Gastrocnemius medialis (tissue), 4 donors: ENCODE measurements at regions not wholly inside any gene's neighbourhood (a gene's known extent, or its start where the extent isn't known, plus 50 kb on each side); places are given as distances from the start of the nearest gene placed in this dataset.

ENCODE experiments used
- ATAC-seq, 2 donors: fragments of 150-250 bp; one replicate each; pipeline ENCODE4 v1.9.1; 2016
- DNase-seq, 2 donors: peaks; one replicate each; pipeline ENCODE4 v3.0.0-alpha.2; 2019
- H3K27ac ChIP-seq, 4 donors: fragments of 200-600 bp; sonication (generic); 1 replicate in 1 of 4; 2 replicates in 3 of 4; pipeline ENCODE4 v1.5.1; 2016 to 2018; ENCODE audit warnings: mild to moderate bottlenecking in 2 of 4, moderate library complexity in 1 of 4
- H3K27me3 ChIP-seq, 3 donors: fragments of 200-600 bp; sonication (generic) in 2 of 3; 1 replicate in 1 of 3; 2 replicates in 2 of 3; pipeline versions ENCODE4 v1.5.1 to v1.6.0; 2016 to 2019; ENCODE audit warnings: mild to moderate bottlenecking in 1 of 3, moderate library complexity in 1 of 3
- H3K36me3 ChIP-seq, 2 donors: fragments of 200-600 bp; sonication (generic) in 1 of 2; one replicate each; pipeline ENCODE4 v1.5.1; 2017 to 2018
- H3K4me1 ChIP-seq, 2 donors: fragments of 200-600 bp; sonication (generic) in 1 of 2; one replicate each; pipeline ENCODE4 v1.5.1; 2016 to 2017; ENCODE audit warnings: mild to moderate bottlenecking in 2 of 2
- H3K4me3 ChIP-seq, 4 donors: fragments of 200-600 bp; sonication (generic) in 3 of 4; 1 replicate in 1 of 4; 2 replicates in 3 of 4; pipeline ENCODE4 v1.5.1; 2016 to 2019; ENCODE audit warnings: mild to moderate bottlenecking in 2 of 4
- H3K9me3 ChIP-seq, 3 donors: fragments of 200-600 bp; sonication (generic) in 2 of 3; 1 replicate in 1 of 3; 2 replicates in 2 of 3; pipeline ENCODE4 v1.5.1; 2016 to 2019
- CTCF ChIP-seq, 5 experiments: fragments of 450-650 bp in 3 of 5; fragments of 200-600 bp in 2 of 5; sonication (generic) in 2 of 5; IDR thresholded peaks in 4 of 5; conservative IDR thresholded peaks in 1 of 5; 1 replicate in 4 of 5; 2 replicates in 1 of 5; pipeline ENCODE4 v1.5.1; 2016 to 2019; ENCODE audit warnings: antibody characterized with exemption in 5 of 5, mild to moderate bottlenecking in 3 of 5, moderate library complexity in 3 of 5
- POLR2A ChIP-seq, 2 donors: fragments of 450-650 bp; IDR thresholded peaks; one replicate each; pipeline ENCODE4 v1.6.1; 2017; ENCODE audit warnings: antibody characterized with exemption in 2 of 2, mild to moderate bottlenecking in 2 of 2, moderate library complexity in 2 of 2
- in situ Hi-C, 4 donors: fragments of 200-750 bp; cut with MboI; loops; one replicate each; pipeline versions ENCODE4 v1.15.0 to v1.8.0; 2017; ENCODE audit warnings: low sequenced_read_pairs in 4 of 4
- intact Hi-C: fragments of 100-400 bp; cut with DNase I; formaldehyde crosslinking; loops from one replicate; pipeline ENCODE4 v1.15.1; 2023; ENCODE audit warnings: low total_unique reads

- no peak for ATAC-seq
Measured at GRCh38 chr2:183408562-183408961, 284.3 kb downstream of the NUP35 start.

GRCh38 chr2:183409662-183410061, 285.4 kb downstream of the NUP35 start:
- H3K27ac ChIP-seq, result no peak overlapping the region
- no peak for TF ChIP-seq POLR2A (IDR thresholded peaks at IDR 0.05)
- in situ Hi-C loops, result no loop called here
- no peak overlapping the region for H3K4me3 ChIP-seq
- intact Hi-C loops, result no loop called here
- no peak for ATAC-seq
- no peaks in the 10 kb centered on the region for H3K36me3 ChIP-seq
- H3K4me1 ChIP-seq, result no peaks in the 10 kb centered on the region
- no peaks in the 10 kb centered on the region for H3K27me3 ChIP-seq
- no peak for DNase-seq
- H3K9me3 ChIP-seq, result no peaks in the 10 kb centered on the region

More at GRCh38 chr2:183408562-183408961, 284.3 kb downstream of the NUP35 start:
- Histone ChIP-seq H3K9me3 (no peaks in the 10 kb centered on the region), H3K36me3 (no peaks in the 10 kb centered on the region), H3K4me1 (no peaks in the 10 kb centered on the region), H3K27ac (no peak overlapping the region), H3K4me3 (no peak overlapping the region), H3K27me3 (no peaks in the 10 kb centered on the region)
- in situ Hi-C loops, result no loop called here
- intact Hi-C loops, result no loop called here
- TF ChIP-seq POLR2A (IDR thresholded peaks at IDR 0.05) (no peak), CTCF (IDR thresholded peaks at IDR 0.05 in 4 of 5, conservative IDR thresholded peaks at IDR 0.05 in 1 of 5) (no peak)
- no peak for DNase-seq

GRCh38 chr2:183416753-183417152, 292.5 kb downstream of the NUP35 start:
- no peaks in the 10 kb centered on the region for H3K36me3 ChIP-seq
- no peak overlapping the region for H3K4me3 ChIP-seq
- in situ Hi-C loops (no loop called here), intact Hi-C loops (no loop called here)
- no peaks in the 10 kb centered on the region for H3K4me1 ChIP-seq
- H3K27ac ChIP-seq, result no peak overlapping the region
- no peak for TF ChIP-seq CTCF (IDR thresholded peaks at IDR 0.05 in 4 of 5, conservative IDR thresholded peaks at IDR 0.05 in 1 of 5)
- no peak for TF ChIP-seq POLR2A (IDR thresholded peaks at IDR 0.05)
- ATAC-seq, result no peak
- no peaks in the 10 kb centered on the region for H3K27me3 ChIP-seq
- no peaks in the 10 kb centered on the region for H3K9me3 ChIP-seq
- no peak for DNase-seq

DNA sequence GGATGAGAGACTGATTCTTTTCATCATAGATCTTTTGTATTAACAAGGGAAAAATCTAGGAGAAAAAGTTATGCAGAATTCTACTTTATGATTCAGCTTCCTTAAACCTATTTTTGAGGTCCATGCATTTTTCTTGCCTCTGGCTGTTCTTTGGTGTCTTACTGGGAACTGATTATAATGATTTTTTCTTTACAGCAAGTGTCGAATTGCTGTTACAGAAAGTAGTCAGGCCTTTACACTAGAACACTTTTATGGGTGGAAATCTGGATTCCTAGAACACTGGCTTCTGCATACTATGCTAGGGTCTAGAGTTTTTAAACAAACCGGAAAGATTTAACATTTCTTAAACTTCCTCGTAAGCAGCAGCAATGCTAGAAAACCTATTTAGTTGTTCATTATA, 302.6 kb downstream of the NUP35 start:
- TF ChIP-seq POLR2A (IDR thresholded peaks at IDR 0.05) (no peak), CTCF (IDR thresholded peaks at IDR 0.05 in 4 of 5, conservative IDR thresholded peaks at IDR 0.05 in 1 of 5) (no peak)
- H3K27me3 ChIP-seq, result no peaks in the 10 kb centered on the region
- intact Hi-C loops, result no loop called here
- in situ Hi-C loops, result no loop called here
- ATAC-seq, result no peak
- no peak overlapping the region for H3K4me3 ChIP-seq
- no peaks in the 10 kb centered on the region for H3K9me3 ChIP-seq
- no peak overlapping the region for H3K27ac ChIP-seq
- H3K36me3 ChIP-seq, result no peaks in the 10 kb centered on the region
- H3K4me1 ChIP-seq, result no peaks in the 10 kb centered on the region
- DNase-seq, result no peak

- in situ Hi-C loops, result no loop called here
- intact Hi-C loops, result no loop called here
Measured at GRCh38 chr2:183427558-183427957, 303.3 kb downstream of the NUP35 start.

More at GRCh38 chr2:183427558-183427957, 303.3 kb downstream of the NUP35 start:
- TF ChIP-seq CTCF (IDR thresholded peaks at IDR 0.05 in 4 of 5, conservative IDR thresholded peaks at IDR 0.05 in 1 of 5) (no peak), POLR2A (IDR thresholded peaks at IDR 0.05) (no peak)
- H3K27me3 ChIP-seq, result no peaks in the 10 kb centered on the region
- no peaks in the 10 kb centered on the region for H3K36me3 ChIP-seq
- no peak overlapping the region for H3K27ac ChIP-seq
- no peak overlapping the region for H3K4me3 ChIP-seq
- DNase-seq (no peak), ATAC-seq (no peak)
- no peaks in the 10 kb centered on the region for H3K9me3 ChIP-seq
- H3K4me1 ChIP-seq, result no peaks in the 10 kb centered on the region
